ENCODE measurements at regions not wholly inside any gene's neighbourhood (a gene's known extent, or its start where the extent isn't known, plus 50 kb on each side); places are given as distances from the start of the nearest gene placed in this dataset.
"Not testable (repeated sequence)": the region's sequence is repeated elsewhere in the genome, so short reads cannot be mapped to it uniquely, and the experiment has no call there.

GRCh38 chr3:127412578-127413317 is 124.9 kb upstream of the PRR20G start:
- peaks cover 84% of the 10 kb centered on the region for H3K27me3 ChIP-seq (ENCODE audit: insufficient read depth, low read depth)
- no peaks in the 10 kb centered on the region for H3K4me1 ChIP-seq (replicated peaks; ENCODE audit: insufficient read depth)
- POLR2A ChIA-PET (ENCODE audit: unreplicated experiment), result no interaction called here
- no peak overlapping the region for H3K4me2 ChIP-seq
- no peaks in the 10 kb centered on the region for H3K9me3 ChIP-seq (ENCODE audit: insufficient read depth, low read depth)
- no peaks in the 10 kb centered on the region for H3F3A ChIP-seq (ENCODE audit: insufficient read depth, low read depth)
- no TSS peak for BruUV-seq (replicated peaks)
- H2AFZ ChIP-seq, result no peak overlapping the region
- no peaks in the 10 kb centered on the region for H4K20me1 ChIP-seq (ENCODE audit: insufficient read depth)
- H3K79me2 ChIP-seq (ENCODE audit: low read depth), result no peaks in the 10 kb centered on the region
- DNase-seq, result no peak
- no peaks in the 10 kb centered on the region for H3K36me3 ChIP-seq (ENCODE audit: low read depth)
- CTCF ChIA-PET, result no interaction called here
- no peaks in the 10 kb centered on the region for H3K9me2 ChIP-seq (ENCODE audit: insufficient read depth)
- H3K27ac ChIP-seq, result no peak overlapping the region
- H3K4me3 ChIP-seq, result no peak overlapping the region
- TF ChIP-seq EZH2 (IDR thresholded peaks at IDR 0.05; ENCODE audit: low read depth) (no peak), CTCF (conservative IDR thresholded peaks at IDR 0.05) (no peak)
- intact Hi-C loops (cut with micrococcal nuclease; ENCODE audit: unreplicated experiment), result no loop called here

- H3K4me2 ChIP-seq; H3K4me1 ChIP-seq (replicated peaks; ENCODE audit: insufficient read depth); CTCF ChIA-PET; H3K4me3 ChIP-seq; intact Hi-C loops (cut with micrococcal nuclease; ENCODE audit: unreplicated experiment); H3K36me3 ChIP-seq (ENCODE audit: low read depth); H3K9me3 ChIP-seq (ENCODE audit: insufficient read depth, low read depth); POLR2A ChIA-PET (ENCODE audit: unreplicated experiment); H3F3A ChIP-seq (ENCODE audit: insufficient read depth, low read depth); BruUV-seq (replicated peaks); H3K9me2 ChIP-seq (ENCODE audit: insufficient read depth); DNase-seq; H2AFZ ChIP-seq; H4K20me1 ChIP-seq (ENCODE audit: insufficient read depth); H3K79me2 ChIP-seq (ENCODE audit: low read depth); H3K27ac ChIP-seq: not testable (repeated sequence)
- H3K27me3 ChIP-seq (ENCODE audit: insufficient read depth, low read depth), result peaks cover 82% of the 10 kb centered on the region
These were observed 124.0 kb upstream of the PRR20G start for GRCh38 chr3:127411875-127412274.

GRCh38 chr3:127411083-127411727 is 123.4 kb upstream of the PRR20G start:
- no peak for DNase-seq
- H3K9me3 ChIP-seq (ENCODE audit: insufficient read depth, low read depth), result no peaks in the 10 kb centered on the region
- ChIA-PET CTCF (no interaction called here), POLR2A (ENCODE audit: unreplicated experiment) (interaction anchor here (0.6 kb wide), 1 partner anchor 268 kb away, joined by 7 read pairs; no protein-coding TSS in a partner anchor)
- H2AFZ ChIP-seq, result no peak overlapping the region
- H3K9me2 ChIP-seq (ENCODE audit: insufficient read depth), result no peaks in the 10 kb centered on the region
- H3K4me3 ChIP-seq, result no peak overlapping the region
- BruUV-seq (replicated peaks), result no TSS peak
- no peak overlapping the region for H3K27ac ChIP-seq
- TF ChIP-seq CTCF (conservative IDR thresholded peaks at IDR 0.05) (no peak), EZH2 (IDR thresholded peaks at IDR 0.05; ENCODE audit: low read depth) (no peak)
- no peaks in the 10 kb centered on the region for H3K4me1 ChIP-seq (replicated peaks; ENCODE audit: insufficient read depth)
- no peaks in the 10 kb centered on the region for H3K79me2 ChIP-seq (ENCODE audit: low read depth)
- H4K20me1 ChIP-seq (ENCODE audit: insufficient read depth), result no peaks in the 10 kb centered on the region
- peaks cover 82% of the 10 kb centered on the region for H3K27me3 ChIP-seq (ENCODE audit: insufficient read depth, low read depth)
- H3K4me2 ChIP-seq, result no peak overlapping the region
- intact Hi-C loops (cut with micrococcal nuclease; ENCODE audit: unreplicated experiment), result no loop called here
- no peaks in the 10 kb centered on the region for H3K36me3 ChIP-seq (ENCODE audit: low read depth)
- no peaks in the 10 kb centered on the region for H3F3A ChIP-seq (ENCODE audit: insufficient read depth, low read depth)
